ENCODE measurements at regions not wholly inside any gene's neighbourhood (a gene's known extent, or its start where the extent isn't known, plus 50 kb on each side); places are given as distances from the start of the nearest gene placed in this dataset.

- intact Hi-C loops (cut with micrococcal nuclease; ENCODE audit: unreplicated experiment) = no loop called here
- Histone ChIP-seq H3K27me3 (replicated peaks; ENCODE audit: control insufficient read depth, insufficient read depth, low read length) (no peaks in the 10 kb centered on the region), H3K9me3 (no peaks in the 10 kb centered on the region), H3K36me3 (ENCODE audit: control insufficient read depth, insufficient read depth, low read length) (no peaks in the 10 kb centered on the region), H3K4me3 (ENCODE audit: low read depth, low read length) (no peak overlapping the region), H3K4me1 (no peaks in the 10 kb centered on the region)
- Mint-ChIP-seq H3K4me1 (ENCODE audit: low read depth, unreplicated experiment) (no peaks in the 10 kb centered on the region), H3K27me3 (ENCODE audit: insufficient read depth, unreplicated experiment) (peaks cover 3% of the 10 kb centered on the region), H3K36me3 (ENCODE audit: insufficient read depth, unreplicated experiment) (no peaks in the 10 kb centered on the region), H3K27ac (ENCODE audit: unreplicated experiment) (no peak overlapping the region), H3K4me3 (ENCODE audit: unreplicated experiment) (no peak overlapping the region), H3K9me3 (ENCODE audit: unreplicated experiment) (no peaks in the 10 kb centered on the region)
- no peak for DNase-seq
- TF ChIP-seq, protein P1, sequence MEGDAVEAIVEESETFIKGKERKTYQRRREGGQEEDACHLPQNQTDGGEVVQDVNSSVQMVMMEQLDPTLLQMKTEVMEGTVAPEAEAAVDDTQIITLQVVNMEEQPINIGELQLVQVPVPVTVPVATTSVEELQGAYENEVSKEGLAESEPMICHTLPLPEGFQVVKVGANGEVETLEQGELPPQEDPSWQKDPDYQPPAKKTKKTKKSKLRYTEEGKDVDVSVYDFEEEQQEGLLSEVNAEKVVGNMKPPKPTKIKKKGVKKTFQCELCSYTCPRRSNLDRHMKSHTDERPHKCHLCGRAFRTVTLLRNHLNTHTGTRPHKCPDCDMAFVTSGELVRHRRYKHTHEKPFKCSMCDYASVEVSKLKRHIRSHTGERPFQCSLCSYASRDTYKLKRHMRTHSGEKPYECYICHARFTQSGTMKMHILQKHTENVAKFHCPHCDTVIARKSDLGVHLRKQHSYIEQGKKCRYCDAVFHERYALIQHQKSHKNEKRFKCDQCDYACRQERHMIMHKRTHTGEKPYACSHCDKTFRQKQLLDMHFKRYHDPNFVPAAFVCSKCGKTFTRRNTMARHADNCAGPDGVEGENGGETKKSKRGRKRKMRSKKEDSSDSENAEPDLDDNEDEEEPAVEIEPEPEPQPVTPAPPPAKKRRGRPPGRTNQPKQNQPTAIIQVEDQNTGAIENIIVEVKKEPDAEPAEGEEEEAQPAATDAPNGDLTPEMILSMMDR (IDR thresholded peaks at IDR 0.05; ENCODE audit: insufficient read depth in 1 of 2, low read depth in 1 of 2, low read length in 1 of 2, severe bottlenecking in 1 of 2, unreplicated experiment in 1 of 2) = no peak
- BruUV-seq (replicated peaks) = no TSS peak
- ChIA-PET CTCF (no interaction called here), POLR2A (no interaction called here)
Observed at GRCh38 chr6:92000112-92000511, 1413.2 kb upstream of the MAP3K7 start.

DNA sequence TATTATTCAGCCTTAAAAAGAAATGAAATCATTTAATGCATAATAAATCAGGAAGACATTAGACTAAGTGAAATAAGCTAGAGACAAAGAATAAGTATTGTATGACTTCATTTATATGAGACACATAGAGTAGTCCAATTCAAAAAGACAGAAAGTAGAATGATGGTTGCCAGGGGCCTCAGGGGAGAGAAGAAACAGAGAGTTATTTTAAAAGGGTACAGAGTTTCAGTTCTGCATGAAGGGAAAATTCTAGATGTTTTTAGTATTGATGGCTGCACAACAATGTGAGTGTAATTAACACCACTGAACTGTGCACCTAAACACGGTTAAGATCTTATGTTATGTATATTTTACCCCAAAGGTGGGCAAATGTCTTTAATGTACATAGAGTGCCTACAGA lies 1407.9 kb upstream of the MAP3K7 start:
- Mint-ChIP-seq H3K36me3 (ENCODE audit: insufficient read depth, unreplicated experiment) (no peaks in the 10 kb centered on the region), H3K9me3 (ENCODE audit: unreplicated experiment) (peaks cover 21% of the 10 kb centered on the region), H3K27ac (ENCODE audit: unreplicated experiment) (no peak overlapping the region), H3K27me3 (ENCODE audit: insufficient read depth, unreplicated experiment) (peaks cover 3% of the 10 kb centered on the region), H3K4me3 (ENCODE audit: unreplicated experiment) (no peak overlapping the region), H3K4me1 (ENCODE audit: low read depth, unreplicated experiment) (no peaks in the 10 kb centered on the region)
- ChIA-PET POLR2A (no interaction called here), CTCF (no interaction called here)
- DNase-seq = no peak
- no peak overlapping the region for H3K4me3 ChIP-seq (ENCODE audit: low read depth, low read length)
- TF ChIP-seq, protein P1 (IDR thresholded peaks at IDR 0.05; ENCODE audit: insufficient read depth in 1 of 2, low read depth in 1 of 2, low read length in 1 of 2, severe bottlenecking in 1 of 2, unreplicated experiment in 1 of 2) = no peak
- intact Hi-C loops (cut with micrococcal nuclease; ENCODE audit: unreplicated experiment) = no loop called here
- no peaks in the 10 kb centered on the region for H3K36me3 ChIP-seq (ENCODE audit: control insufficient read depth, insufficient read depth, low read length)
- no peaks in the 10 kb centered on the region for H3K27me3 ChIP-seq (replicated peaks; ENCODE audit: control insufficient read depth, insufficient read depth, low read length)
- H3K4me1 ChIP-seq = no peaks in the 10 kb centered on the region
- H3K9me3 ChIP-seq = no peaks in the 10 kb centered on the region
- no TSS peak for BruUV-seq (replicated peaks)

GRCh38 chr6:91982559-91982958 lies 1395.7 kb upstream of the MAP3K7 start:
- Mint-ChIP-seq H3K4me1 (ENCODE audit: low read depth, unreplicated experiment) (no peaks in the 10 kb centered on the region), H3K9me3 (ENCODE audit: unreplicated experiment) (no peaks in the 10 kb centered on the region), H3K27me3 (ENCODE audit: insufficient read depth, unreplicated experiment) (no peaks in the 10 kb centered on the region), H3K4me3 (ENCODE audit: unreplicated experiment) (no peak overlapping the region), H3K36me3 (ENCODE audit: insufficient read depth, unreplicated experiment) (no peaks in the 10 kb centered on the region), H3K27ac (ENCODE audit: unreplicated experiment) (no peak overlapping the region)
- TF ChIP-seq, protein P1 (IDR thresholded peaks at IDR 0.05; ENCODE audit: insufficient read depth in 1 of 2, low read depth in 1 of 2, low read length in 1 of 2, severe bottlenecking in 1 of 2, unreplicated experiment in 1 of 2) = no peak
- H3K36me3 ChIP-seq (ENCODE audit: control insufficient read depth, insufficient read depth, low read length) = no peaks in the 10 kb centered on the region
- no peak for DNase-seq
- H3K4me3 ChIP-seq (ENCODE audit: low read depth, low read length) = no peak overlapping the region
- BruUV-seq (replicated peaks) = no TSS peak
- H3K9me3 ChIP-seq = no peaks in the 10 kb centered on the region
- H3K27me3 ChIP-seq (replicated peaks; ENCODE audit: control insufficient read depth, insufficient read depth, low read length) = no peaks in the 10 kb centered on the region
- intact Hi-C loops (cut with micrococcal nuclease; ENCODE audit: unreplicated experiment) = no loop called here
- ChIA-PET POLR2A (no interaction called here), CTCF (no interaction called here)
- H3K4me1 ChIP-seq = no peaks in the 10 kb centered on the region

Data from Caco-2 (cell line).